ENCODE measurements at regions not wholly inside any gene's neighbourhood (a gene's known extent, or its start where the extent isn't known, plus 50 kb on each side); places are given as distances from the start of the nearest gene placed in this dataset.

GRCh38 chr6:51464956-51465355 is 622.5 kb downstream of the PKHD1 start:
- no peak for DNase-seq (ENCODE audit: low spot score)
- no peaks in the 10 kb centered on the region for H3K9me3 ChIP-seq
- H3K27me3 ChIP-seq, result no peaks in the 10 kb centered on the region
- no peak overlapping the region for H3K4me3 ChIP-seq
- no peaks in the 10 kb centered on the region for H3K4me1 ChIP-seq
- no peaks in the 10 kb centered on the region for H3K36me3 ChIP-seq
- no peak for TF ChIP-seq CTCF (IDR thresholded peaks at IDR 0.05)
- no peak overlapping the region for H3K27ac ChIP-seq

GRCh38 chr6:51466427-51466826 is 621.0 kb downstream of the PKHD1 start:
- Histone ChIP-seq H3K27me3 (no peaks in the 10 kb centered on the region), H3K4me3 (no peak overlapping the region), H3K9me3 (no peaks in the 10 kb centered on the region), H3K27ac (no peak overlapping the region), H3K36me3 (no peaks in the 10 kb centered on the region), H3K4me1 (no peaks in the 10 kb centered on the region)
- TF ChIP-seq CTCF (IDR thresholded peaks at IDR 0.05), result no peak
- no peak for DNase-seq (ENCODE audit: low spot score)

GRCh38 chr6:51467231-51467952 is 620.0 kb downstream of the PKHD1 start:
- H3K9me3 ChIP-seq, result no peaks in the 10 kb centered on the region
- DNase-seq (ENCODE audit: low spot score), result no peak
- TF ChIP-seq CTCF (IDR thresholded peaks at IDR 0.05), result no peak
- H3K27me3 ChIP-seq, result no peaks in the 10 kb centered on the region
- no peak overlapping the region for H3K4me3 ChIP-seq
- H3K36me3 ChIP-seq, result no peaks in the 10 kb centered on the region
- no peak overlapping the region for H3K27ac ChIP-seq
- H3K4me1 ChIP-seq, result no peaks in the 10 kb centered on the region

- Histone ChIP-seq H3K36me3 (no peaks in the 10 kb centered on the region), H3K4me1 (no peaks in the 10 kb centered on the region), H3K4me3 (no peak overlapping the region), H3K27ac (no peak overlapping the region), H3K27me3 (no peaks in the 10 kb centered on the region), H3K9me3 (no peaks in the 10 kb centered on the region)
- no peak for DNase-seq (ENCODE audit: low spot score)
- TF ChIP-seq CTCF (IDR thresholded peaks at IDR 0.05), result no peak
These were observed 618.7 kb downstream of the PKHD1 start for GRCh38 chr6:51468704-51469103.

- no peak for DNase-seq (ENCODE audit: low spot score)
- TF ChIP-seq CTCF (IDR thresholded peaks at IDR 0.05), result no peak
- no peak overlapping the region for H3K27ac ChIP-seq
- no peaks in the 10 kb centered on the region for H3K9me3 ChIP-seq
- H3K36me3 ChIP-seq, result no peaks in the 10 kb centered on the region
- H3K4me3 ChIP-seq, result no peak overlapping the region
- no peaks in the 10 kb centered on the region for H3K27me3 ChIP-seq
- no peaks in the 10 kb centered on the region for H3K4me1 ChIP-seq
These were observed 614.5 kb downstream of the PKHD1 start for GRCh38 chr6:51472745-51473487.
